Prostate gland (tissue), 2 donors: ENCODE measurements at regions not wholly inside any gene's neighbourhood (a gene's known extent, or its start where the extent isn't known, plus 50 kb on each side); places are given as distances from the start of the nearest gene placed in this dataset.

Experiments used
- CTCF ChIP-seq, 4 experiments: fragments of 200-600 bp in 2 of 4; fragments of 450-650 bp in 2 of 4; sonication (generic) in 2 of 4; IDR thresholded peaks; 1 replicate in 3 of 4; 2 replicates in 1 of 4; pipeline ENCODE4 v1.5.1; 2016 to 2019; ENCODE audit warnings: antibody characterized with exemption in 4 of 4, mild to moderate bottlenecking in 2 of 4, moderate library complexity in 2 of 4
- POLR2A ChIP-seq: fragments of 450-650 bp; IDR thresholded peaks from one replicate; pipeline ENCODE4 v1.6.1; 2016; ENCODE audit warnings: antibody characterized with exemption, mild to moderate bottlenecking
- POLR2AphosphoS5 ChIP-seq: sonication (generic); formaldehyde crosslinking; IDR thresholded peaks from one replicate; pipeline ENCODE4 v1.6.1; 2017; ENCODE audit warnings: antibody characterized with exemption

- TF ChIP-seq POLR2AphosphoS5 (no peak), CTCF (IDR thresholded peaks at IDR 0.05) (no peak), POLR2A (no peak)
Measured at GRCh38 chr3:26091626-26092025, 301.7 kb downstream of the OXSM start.
